ENCODE measurements at regions not wholly inside any gene's neighbourhood (a gene's known extent, or its start where the extent isn't known, plus 50 kb on each side); places are given as distances from the start of the nearest gene placed in this dataset.

- no peak for DNase-seq
- Mint-ChIP-seq H3K36me3 (ENCODE audit: low read depth) (peaks cover 8% of the 10 kb centered on the region), H3K27me3 (ENCODE audit: low read depth) (no peaks in the 10 kb centered on the region), H3K4me1 (ENCODE audit: low read depth) (peaks cover 12% of the 10 kb centered on the region), H3K27ac (no peak overlapping the region), H3K4me3 (no peak overlapping the region), H3K9me3 (ENCODE audit: insufficient read depth) (peaks cover 4% of the 10 kb centered on the region)
- POLR2A ChIA-PET, result no interaction called here
- CTCF ChIA-PET, result no interaction called here
- no peak for ATAC-seq
Observed at GRCh38 chr13:40445557-40445990, 220.9 kb downstream of the FOXO1 start.

- Mint-ChIP-seq H3K4me1 (ENCODE audit: low read depth) (peaks cover 12% of the 10 kb centered on the region), H3K9me3 (ENCODE audit: insufficient read depth) (peaks cover 4% of the 10 kb centered on the region), H3K4me3 (no peak overlapping the region), H3K27ac (no peak overlapping the region), H3K27me3 (ENCODE audit: low read depth) (no peaks in the 10 kb centered on the region), H3K36me3 (ENCODE audit: low read depth) (peaks cover 11% of the 10 kb centered on the region)
- ATAC-seq (no peak), DNase-seq (no peak)
- CTCF ChIA-PET, result no interaction called here
- POLR2A ChIA-PET, result no interaction called here
Observed at GRCh38 chr13:40446365-40446764, 220.1 kb downstream of the FOXO1 start.

- no peak overlapping the region for H3K27ac Mint-ChIP-seq
- CTCF ChIA-PET, result interaction anchor here (1.1 to 1.3 kb wide), 3 partner anchors 11 to 235 kb away, joined by 3 read pairs; no protein-coding TSS in a partner anchor
- H3K36me3 Mint-ChIP-seq (ENCODE audit: low read depth), result peaks cover 11% of the 10 kb centered on the region
- H3K9me3 Mint-ChIP-seq (ENCODE audit: insufficient read depth), result peaks cover 4% of the 10 kb centered on the region
- POLR2A ChIA-PET, result no interaction called here
- no peaks in the 10 kb centered on the region for H3K27me3 Mint-ChIP-seq (ENCODE audit: low read depth)
- H3K4me3 Mint-ChIP-seq, result no peak overlapping the region
- DNase-seq (no peak), ATAC-seq (no peak)
- peaks cover 15% of the 10 kb centered on the region for H3K4me1 Mint-ChIP-seq (ENCODE audit: low read depth)
Observed at GRCh38 chr13:40447857-40448256, 218.6 kb downstream of the FOXO1 start.

- ChIA-PET POLR2A (no interaction called here), CTCF (interaction anchor here (0.9 kb wide), 1 partner anchor 62 kb away, joined by 3 read pairs; no protein-coding TSS in a partner anchor)
- no peak for DNase-seq
- H3K4me1 Mint-ChIP-seq (ENCODE audit: low read depth), result peaks cover 14% of the 10 kb centered on the region
- no peak overlapping the region for H3K4me3 Mint-ChIP-seq
- no peak for ATAC-seq
- H3K36me3 Mint-ChIP-seq (ENCODE audit: low read depth), result peaks cover 11% of the 10 kb centered on the region
- no peaks in the 10 kb centered on the region for H3K27me3 Mint-ChIP-seq (ENCODE audit: low read depth)
- no peak overlapping the region for H3K27ac Mint-ChIP-seq
- H3K9me3 Mint-ChIP-seq (ENCODE audit: insufficient read depth), result peaks cover 4% of the 10 kb centered on the region
Observed at GRCh38 chr13:40452038-40452666, 214.3 kb downstream of the FOXO1 start.

GRCh38 chr13:40452741-40453334 is 213.6 kb downstream of the FOXO1 start:
- peaks cover 14% of the 10 kb centered on the region for H3K4me1 Mint-ChIP-seq (ENCODE audit: low read depth)
- H3K9me3 Mint-ChIP-seq (ENCODE audit: insufficient read depth), result peaks cover 4% of the 10 kb centered on the region
- ATAC-seq (no peak), DNase-seq (no peak)
- ChIA-PET POLR2A (no interaction called here), CTCF (no interaction called here)
- no peak overlapping the region for H3K27ac Mint-ChIP-seq
- H3K27me3 Mint-ChIP-seq (ENCODE audit: low read depth), result no peaks in the 10 kb centered on the region
- H3K4me3 Mint-ChIP-seq, result no peak overlapping the region
- peaks cover 11% of the 10 kb centered on the region for H3K36me3 Mint-ChIP-seq (ENCODE audit: low read depth)

GRCh38 chr13:40453351-40454021 is 213.0 kb downstream of the FOXO1 start:
- Mint-ChIP-seq H3K27ac (no peak overlapping the region), H3K4me3 (no peak overlapping the region), H3K36me3 (ENCODE audit: low read depth) (peaks cover 11% of the 10 kb centered on the region), H3K27me3 (ENCODE audit: low read depth) (no peaks in the 10 kb centered on the region), H3K4me1 (ENCODE audit: low read depth) (peaks cover 11% of the 10 kb centered on the region), H3K9me3 (ENCODE audit: insufficient read depth) (peaks cover 4% of the 10 kb centered on the region)
- DNase-seq (no peak), ATAC-seq (no peak)
- ChIA-PET CTCF (no interaction called here), POLR2A (no interaction called here)

- Mint-ChIP-seq H3K4me1 (ENCODE audit: low read depth) (peaks cover 6% of the 10 kb centered on the region), H3K27ac (no peak overlapping the region), H3K4me3 (no peak overlapping the region), H3K9me3 (ENCODE audit: insufficient read depth) (no peaks in the 10 kb centered on the region), H3K27me3 (ENCODE audit: low read depth) (no peaks in the 10 kb centered on the region), H3K36me3 (ENCODE audit: low read depth) (no peaks in the 10 kb centered on the region)
- POLR2A ChIA-PET, result no interaction called here
- no peak for ATAC-seq
- no peak for DNase-seq
- CTCF ChIA-PET, result interaction anchor here (2.3 kb wide), 1 partner anchor 212 kb away, joined by 6 read pairs; no protein-coding TSS in a partner anchor
Observed at GRCh38 chr13:40456397-40456953, 210.0 kb downstream of the FOXO1 start.

- peaks cover 6% of the 10 kb centered on the region for H3K4me1 Mint-ChIP-seq (ENCODE audit: low read depth)
- POLR2A ChIA-PET, result interaction anchor here (1.4 kb wide), 1 partner anchor 22 kb away, joined by 3 read pairs; no protein-coding TSS in a partner anchor
Observed at GRCh38 chr13:40456979-40457553, 209.4 kb downstream of the FOXO1 start.

GRCh38 chr13:40457929-40458719 is 208.3 kb downstream of the FOXO1 start:
- ATAC-seq (no peak), DNase-seq (no peak)
- Mint-ChIP-seq H3K4me1 (ENCODE audit: low read depth) (peaks cover under 1% of the 10 kb centered on the region), H3K36me3 (ENCODE audit: low read depth) (no peaks in the 10 kb centered on the region), H3K4me3 (no peak overlapping the region), H3K27me3 (ENCODE audit: low read depth) (no peaks in the 10 kb centered on the region), H3K27ac (no peak overlapping the region), H3K9me3 (ENCODE audit: insufficient read depth) (no peaks in the 10 kb centered on the region)
- POLR2A ChIA-PET, result interaction anchor here (1.4 kb wide), 1 partner anchor 23 kb away, joined by 3 read pairs; no protein-coding TSS in a partner anchor
- CTCF ChIA-PET, result interaction anchor here (1.0 to 1.5 kb wide), 2 partner anchors 15 to 46 kb away, joined by 3 to 4 read pairs; no protein-coding TSS in a partner anchor

More at GRCh38 chr13:40456979-40457553, 209.4 kb downstream of the FOXO1 start:
- no peak for DNase-seq
- no peaks in the 10 kb centered on the region for H3K27me3 Mint-ChIP-seq (ENCODE audit: low read depth)
- H3K9me3 Mint-ChIP-seq (ENCODE audit: insufficient read depth), result no peaks in the 10 kb centered on the region
- ATAC-seq, result no peak
- H3K27ac Mint-ChIP-seq, result no peak overlapping the region
- CTCF ChIA-PET, result interaction anchor here (1.0 to 2.3 kb wide), 2 partner anchors 16 to 211 kb away, joined by 3 to 6 read pairs; no protein-coding TSS in a partner anchor
- H3K4me3 Mint-ChIP-seq, result no peak overlapping the region
- no peaks in the 10 kb centered on the region for H3K36me3 Mint-ChIP-seq (ENCODE audit: low read depth)

GRCh38 chr13:40458720-40458990 is 207.8 kb downstream of the FOXO1 start:
- ChIA-PET CTCF (interaction anchor here (0.9 to 1.5 kb wide), 2 partner anchors 22 to 46 kb away, joined by 4 read pairs; no protein-coding TSS in a partner anchor), POLR2A (interaction anchor here (1.4 kb wide), 1 partner anchor 24 kb away, joined by 3 read pairs; no protein-coding TSS in a partner anchor)
- Mint-ChIP-seq H3K27me3 (ENCODE audit: low read depth) (no peaks in the 10 kb centered on the region), H3K36me3 (ENCODE audit: low read depth) (no peaks in the 10 kb centered on the region), H3K27ac (no peak overlapping the region), H3K9me3 (ENCODE audit: insufficient read depth) (no peaks in the 10 kb centered on the region), H3K4me1 (ENCODE audit: low read depth) (no peaks in the 10 kb centered on the region), H3K4me3 (no peak overlapping the region)
- DNase-seq (no peak), ATAC-seq (no peak)

GRCh38 chr13:40460116-40460515 is 206.3 kb downstream of the FOXO1 start:
- no peak for DNase-seq
- ChIA-PET CTCF (interaction anchor here (1.5 kb wide), 1 partner anchor 12 kb away, joined by 3 read pairs; no protein-coding TSS in a partner anchor), POLR2A (interaction anchor here (0.6 to 1.8 kb wide), 2 partner anchors 10 to 11 kb away, joined by 3 to 6 read pairs; no protein-coding TSS in a partner anchor)
- Mint-ChIP-seq H3K27me3 (ENCODE audit: low read depth) (no peaks in the 10 kb centered on the region), H3K4me3 (no peak overlapping the region), H3K4me1 (ENCODE audit: low read depth) (no peaks in the 10 kb centered on the region), H3K27ac (no peak overlapping the region), H3K9me3 (ENCODE audit: insufficient read depth) (no peaks in the 10 kb centered on the region), H3K36me3 (ENCODE audit: low read depth) (no peaks in the 10 kb centered on the region)
- ATAC-seq, result no peak
